ENCODE measurements at regions not wholly inside any gene's neighbourhood (a gene's known extent, or its start where the extent isn't known, plus 50 kb on each side); places are given as distances from the start of the nearest gene placed in this dataset.

DNA sequence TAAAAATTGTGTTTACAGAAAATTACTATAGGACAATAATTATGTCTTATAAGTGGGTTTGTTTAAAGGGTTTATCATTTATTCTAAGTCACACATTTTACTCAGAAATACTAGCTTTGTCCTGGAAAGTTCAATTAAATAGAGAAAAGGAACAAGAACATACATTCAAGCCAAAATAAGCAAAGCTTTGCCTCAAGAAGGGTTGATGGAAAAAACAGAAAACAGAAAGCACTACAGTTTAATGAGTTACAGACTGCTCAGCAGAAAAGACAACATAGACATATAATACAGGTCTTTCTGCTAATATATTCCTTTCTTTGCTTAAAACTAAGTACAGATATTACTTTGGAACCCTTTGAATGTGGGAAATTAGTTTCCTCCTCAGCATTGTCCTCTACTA is 703.0 kb upstream of the LRFN5 start:
- no peak for DNase-seq (ENCODE audit: low read depth)

DNA sequence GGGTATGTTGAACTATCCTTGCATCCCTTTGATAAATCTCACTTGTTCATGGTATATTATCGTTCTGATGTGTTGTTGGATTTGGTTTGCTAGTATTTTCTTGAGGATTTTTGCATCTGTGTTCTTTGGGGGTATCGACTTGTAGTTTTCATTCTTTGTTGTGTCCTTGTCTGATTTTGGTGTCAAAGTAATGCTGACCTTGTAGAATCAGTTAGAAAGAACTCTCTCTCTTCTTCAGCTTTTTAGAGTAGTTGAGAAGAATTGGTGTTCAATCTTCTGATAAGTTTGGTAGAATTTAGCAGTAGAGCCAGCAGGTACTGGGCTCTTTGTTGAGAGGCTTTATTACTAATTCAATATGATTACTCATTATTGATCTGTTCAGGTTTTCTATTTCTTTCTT is 707.2 kb upstream of the LRFN5 start:
- no peak for DNase-seq (ENCODE audit: low read depth)

DNA sequence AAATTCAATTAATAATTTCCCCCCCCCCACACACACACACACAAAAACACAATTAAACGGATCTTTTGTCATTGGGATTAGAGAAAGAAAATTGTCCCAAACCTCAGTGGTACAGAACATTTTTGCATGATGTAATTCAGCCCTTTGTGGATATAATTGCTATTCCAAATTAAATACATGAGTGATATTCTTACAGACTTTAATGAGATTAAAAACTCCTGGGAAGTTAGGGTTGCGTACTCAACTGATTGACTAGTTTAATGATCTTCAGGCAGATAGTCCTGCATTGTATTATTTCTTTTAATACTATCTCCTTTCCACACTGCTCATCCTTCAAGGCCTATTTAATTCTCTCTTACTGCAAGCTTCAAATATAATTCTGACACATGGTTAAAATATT is 711.8 kb upstream of the LRFN5 start:
- DNase-seq (ENCODE audit: low read depth) = no peak

DNA sequence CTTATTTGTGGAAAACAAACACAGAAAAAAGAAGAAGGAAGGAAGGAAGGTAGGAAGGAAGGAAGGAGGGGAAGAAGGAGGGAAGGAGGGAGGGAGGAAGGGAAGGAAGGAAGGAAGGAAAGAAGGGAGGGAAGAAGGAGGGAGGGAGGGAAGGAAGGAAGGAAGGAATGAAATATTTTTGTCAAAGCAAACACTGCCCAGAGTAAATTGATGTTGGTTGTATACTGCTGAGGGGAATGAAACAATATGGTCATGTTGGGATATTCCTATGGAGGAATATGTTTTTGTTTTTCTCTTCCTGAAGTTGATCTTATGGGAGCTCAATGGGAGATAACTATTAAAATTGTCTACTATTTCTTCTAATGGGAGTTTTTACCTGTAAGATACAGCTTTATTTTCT is 717.5 kb upstream of the LRFN5 start:
- DNase-seq (ENCODE audit: low read depth) = no peak

DNA sequence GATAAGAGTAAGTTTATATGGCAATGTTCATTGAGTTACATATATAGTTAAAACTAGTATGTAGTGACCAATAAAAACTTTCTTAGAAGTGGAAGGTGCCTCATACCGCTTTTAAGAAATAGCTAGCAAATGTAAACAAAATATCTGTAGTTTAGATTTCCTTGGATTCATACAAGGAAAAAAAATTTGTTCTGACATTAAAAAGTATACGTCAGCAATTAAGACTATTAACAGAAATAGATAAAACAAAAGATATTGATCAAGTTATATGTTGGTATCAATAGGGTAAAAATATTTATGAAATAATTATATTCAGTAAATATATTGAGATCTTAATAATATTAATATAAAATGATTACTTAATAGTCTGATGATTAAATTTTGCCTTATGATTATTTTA is 718.8 kb upstream of the LRFN5 start:
- DNase-seq (ENCODE audit: low read depth) = no peak

DNA sequence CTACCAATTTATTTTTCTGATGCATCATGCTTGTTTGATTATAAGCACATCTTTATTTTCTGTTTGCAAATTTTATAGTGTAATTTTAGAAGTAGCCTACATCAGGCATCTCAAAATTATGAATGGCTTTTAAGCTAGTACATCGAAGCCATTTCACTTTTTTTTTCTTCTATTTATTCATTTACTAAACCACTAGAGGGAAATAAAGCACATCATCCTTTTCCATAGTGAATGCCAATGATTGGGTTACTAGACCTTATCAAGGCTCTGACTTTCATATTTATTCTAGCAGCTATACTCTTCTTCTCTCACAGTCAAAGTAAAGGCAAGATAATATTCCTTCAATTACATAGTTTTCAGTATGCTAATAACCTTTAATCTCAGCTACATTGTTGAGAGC is 736.4 kb upstream of the LRFN5 start:
- DNase-seq (ENCODE audit: low read depth) = no peak

DNA sequence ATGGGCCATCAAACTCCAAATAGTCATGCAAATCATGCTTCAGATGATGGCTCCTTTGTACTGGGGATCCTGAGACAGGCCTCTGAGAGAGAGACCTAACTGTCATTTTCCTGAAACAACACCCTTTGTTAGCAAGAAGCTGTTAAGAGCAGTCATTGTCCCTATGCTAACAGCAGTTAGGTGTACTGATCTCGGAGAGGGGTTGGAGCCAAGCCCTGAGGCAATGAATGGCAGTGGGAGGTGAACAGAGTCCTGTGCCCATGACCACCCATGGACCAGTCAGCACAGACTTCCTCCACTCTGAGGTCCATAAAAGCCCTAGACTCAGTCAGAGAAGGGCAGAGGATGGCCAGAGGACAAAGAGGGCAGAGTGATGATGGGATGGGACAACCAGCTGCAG is 747.6 kb upstream of the LRFN5 start:
- DNase-seq (ENCODE audit: low read depth) = no peak

DNA sequence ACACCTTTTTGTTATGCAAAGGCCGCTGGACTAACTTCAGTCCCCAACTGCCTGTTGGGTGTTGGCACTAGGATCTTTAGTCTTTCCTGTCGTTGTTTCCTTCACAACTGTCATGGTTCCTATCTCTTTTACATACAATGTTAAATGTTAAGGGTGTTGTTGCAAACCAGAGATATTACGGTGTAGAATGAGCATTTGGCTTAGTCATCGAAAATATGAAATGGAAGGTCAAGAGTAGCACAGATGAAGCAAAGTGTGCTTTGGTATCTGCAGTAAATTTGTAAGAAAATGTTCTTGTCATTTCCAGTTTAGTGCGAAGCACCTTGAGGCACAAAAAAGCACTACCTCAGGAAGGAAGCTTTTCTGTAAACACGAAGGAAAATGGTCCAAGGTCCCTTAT is 751.3 kb upstream of the LRFN5 start:
- DNase-seq (ENCODE audit: low read depth) = no peak

DNA sequence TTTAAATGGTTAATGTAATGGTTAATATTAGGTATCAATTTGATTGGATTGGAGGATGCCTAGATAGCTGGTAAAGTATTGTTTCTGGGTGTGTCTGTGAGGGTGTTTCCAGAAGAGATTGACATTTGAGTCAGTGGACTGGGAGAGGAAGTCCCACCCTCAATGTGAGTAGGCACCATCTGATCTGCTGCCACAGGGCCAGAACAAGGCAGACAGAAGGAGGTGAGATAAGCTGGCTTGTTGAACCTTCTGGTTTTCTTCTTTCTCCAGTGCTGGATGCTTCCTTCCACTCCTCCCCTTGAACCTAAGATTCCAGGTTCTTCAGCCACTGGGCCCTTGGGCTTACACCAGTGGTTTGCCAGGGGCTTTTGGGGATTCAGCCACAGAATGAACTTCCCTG is 756.5 kb upstream of the LRFN5 start:
- DNase-seq (ENCODE audit: low read depth) = no peak

DNA sequence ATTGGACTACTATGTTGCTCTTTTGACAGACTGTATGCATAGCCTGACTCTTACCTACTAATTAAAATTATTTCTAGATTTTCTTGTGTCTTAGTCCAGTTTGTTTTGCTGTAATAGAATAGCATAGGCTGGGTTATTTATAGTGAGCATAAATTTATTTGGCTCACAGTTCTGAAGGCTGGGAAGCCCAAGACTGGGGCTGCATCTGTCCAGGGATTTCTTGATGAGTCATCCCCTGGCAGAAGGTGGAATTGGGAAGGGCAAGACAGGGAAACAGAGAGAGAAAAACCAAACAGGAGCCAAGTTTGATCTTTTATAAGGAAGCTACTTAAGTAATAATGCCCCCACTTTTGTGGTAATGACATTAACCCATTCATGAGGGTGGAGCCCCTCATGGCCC is 759.2 kb upstream of the LRFN5 start:
- no peak for DNase-seq (ENCODE audit: low read depth)

DNA sequence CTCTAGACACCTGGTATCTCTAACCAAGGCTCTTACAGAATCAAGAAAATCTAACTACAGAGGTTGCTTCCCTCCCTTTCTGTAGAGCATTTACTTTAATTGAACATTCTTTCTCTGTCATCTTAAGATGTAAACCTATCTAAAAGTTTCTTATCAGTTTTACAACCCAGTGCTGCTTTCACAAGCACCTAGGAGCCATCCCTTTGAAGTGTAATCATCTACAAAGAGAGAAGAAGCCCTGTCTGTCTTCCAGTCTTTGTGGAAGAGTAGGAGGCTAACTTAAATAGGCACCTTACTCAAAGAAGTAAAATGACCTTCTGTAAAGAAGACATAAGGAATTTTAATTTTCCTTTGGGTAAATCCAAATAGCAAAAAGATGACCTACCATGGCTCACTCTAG is 763.9 kb upstream of the LRFN5 start:
- DNase-seq (ENCODE audit: low read depth) = no peak

DNA sequence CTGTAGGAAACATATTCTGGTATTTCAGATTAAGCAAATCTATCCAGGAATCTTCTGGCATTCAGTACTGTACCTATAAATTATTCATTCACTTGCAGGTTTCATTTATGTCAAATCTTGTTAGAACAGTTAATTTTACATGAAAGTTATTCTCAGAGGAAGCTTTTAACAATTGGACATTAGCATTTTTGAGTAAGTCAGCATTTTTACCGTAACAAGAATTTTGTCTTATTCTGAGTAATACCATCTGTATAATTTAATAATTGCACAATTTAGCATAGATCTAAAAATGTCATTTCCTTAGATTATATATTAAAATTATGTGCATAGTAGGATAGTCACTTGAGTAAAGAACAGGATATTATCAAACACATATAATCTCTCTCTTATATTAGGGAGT is 764.8 kb upstream of the LRFN5 start:
- DNase-seq (ENCODE audit: low read depth) = no peak

DNA sequence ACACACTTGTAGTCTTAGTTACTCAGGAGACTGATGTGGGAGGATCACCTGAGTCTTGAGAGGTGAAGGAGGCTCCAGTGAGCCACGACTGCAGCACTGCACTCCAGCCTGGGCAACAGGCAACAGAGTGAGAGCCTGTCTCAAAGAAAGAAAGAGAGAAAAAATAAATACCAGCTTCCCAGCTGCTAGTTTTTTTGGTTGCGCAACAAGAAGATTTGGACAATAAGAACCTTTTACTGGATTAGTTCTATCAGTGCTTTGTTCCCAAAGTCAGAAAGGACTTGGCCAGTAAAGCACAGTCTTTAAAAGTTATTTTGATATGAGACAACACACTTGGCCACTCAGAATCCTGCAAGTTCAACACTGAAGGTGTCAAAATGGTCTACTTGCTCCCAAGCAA is 768.1 kb upstream of the LRFN5 start:
- DNase-seq (ENCODE audit: low read depth) = no peak

DNA sequence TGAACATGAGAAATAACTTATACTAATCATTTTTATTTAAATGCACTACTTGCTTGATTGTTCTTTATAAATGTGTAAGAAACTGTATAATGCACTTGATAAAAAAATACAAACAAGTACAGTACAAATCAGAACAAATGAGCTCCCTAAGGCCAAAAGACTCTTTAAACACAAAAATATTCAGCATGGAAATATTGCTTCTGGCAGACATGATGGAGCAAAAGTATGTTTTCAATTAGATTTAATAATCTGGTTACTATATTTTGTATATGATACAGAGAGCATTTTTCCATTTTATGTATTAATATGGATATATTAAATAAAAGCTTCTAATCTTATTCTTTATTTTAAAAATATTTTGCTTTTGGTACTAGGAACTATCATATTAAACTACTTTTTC is 800.2 kb upstream of the LRFN5 start:
- DNase-seq (ENCODE audit: low read depth) = no peak

DNA sequence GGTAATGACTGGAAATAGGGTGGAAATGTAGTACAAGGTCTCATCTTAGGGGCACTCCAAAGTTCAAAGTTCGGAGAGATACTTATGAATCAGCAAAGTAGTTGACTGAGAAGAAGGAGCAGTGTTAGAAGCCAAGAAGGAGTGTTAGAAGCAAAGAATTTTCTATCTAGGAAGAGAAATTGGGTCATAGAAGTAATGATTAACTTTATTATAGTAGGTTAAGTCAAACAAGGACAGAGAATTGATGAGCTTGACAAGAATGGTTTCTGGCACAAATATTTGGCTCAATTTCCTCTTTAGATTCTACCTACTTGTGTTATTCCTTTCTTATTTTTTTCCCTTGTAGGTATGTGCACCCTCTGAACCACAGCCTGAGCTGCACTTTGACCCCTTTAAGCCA is 810.5 kb upstream of the LRFN5 start:
- no peak for DNase-seq (ENCODE audit: low read depth)

DNA sequence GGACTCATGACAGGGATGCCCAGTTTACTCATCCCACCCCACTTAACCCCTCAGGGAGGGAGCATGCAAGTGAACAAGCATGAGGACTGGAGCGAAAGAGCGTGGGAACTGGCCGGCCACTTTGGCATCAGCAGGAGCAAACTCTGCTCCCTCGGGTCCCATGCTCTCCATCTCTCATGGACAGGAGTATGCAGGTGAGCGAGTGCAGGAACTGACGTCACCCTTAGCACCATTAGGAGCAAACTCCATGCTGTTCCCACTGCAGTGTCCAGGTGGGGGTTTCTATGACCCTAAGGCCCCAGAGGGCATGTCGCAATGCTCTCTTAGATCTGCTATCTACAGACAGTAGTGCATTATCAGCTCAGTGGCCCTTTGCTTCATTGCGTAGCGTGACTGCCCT is 821.8 kb upstream of the LRFN5 start:
- DNase-seq (ENCODE audit: low read depth) = no peak

DNA sequence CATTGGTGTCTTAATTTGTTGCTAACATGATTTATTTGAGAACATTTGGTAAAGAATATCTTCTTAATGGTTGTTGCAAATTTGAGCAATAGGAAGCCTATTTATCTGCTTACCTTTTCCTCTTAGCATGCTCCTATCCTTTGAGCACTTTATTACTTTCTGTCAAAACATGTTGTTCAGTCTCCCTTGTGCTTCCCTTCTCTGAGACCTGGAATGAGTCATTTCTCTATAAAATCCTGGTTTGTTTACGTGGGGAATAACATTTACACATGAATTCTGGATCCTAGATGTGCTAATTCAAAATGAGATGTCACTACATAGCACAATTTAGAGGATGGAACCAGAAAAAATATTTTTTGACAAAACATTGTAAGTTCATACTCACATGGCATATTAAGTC is 844.0 kb upstream of the LRFN5 start:
- DNase-seq (ENCODE audit: low read depth) = no peak

DNA sequence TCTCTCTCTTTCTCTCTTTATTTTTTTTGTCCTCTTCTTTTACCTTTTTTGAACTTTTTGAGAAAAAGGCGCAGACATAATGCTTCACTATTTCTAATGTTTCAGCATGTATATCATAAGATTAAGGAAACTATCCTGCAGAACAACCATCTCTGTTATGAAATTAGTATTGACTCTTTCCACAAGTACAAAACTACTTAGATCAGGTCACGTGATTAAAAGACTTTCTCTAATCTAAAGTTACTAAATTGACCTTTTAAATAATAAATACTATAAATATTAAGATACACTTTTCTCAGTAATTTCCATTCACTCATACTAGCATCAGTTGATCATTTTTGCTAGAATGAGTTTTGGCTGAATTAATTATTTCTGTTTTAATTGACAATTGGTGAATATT is 844.5 kb upstream of the LRFN5 start:
- DNase-seq (ENCODE audit: low read depth) = no peak

DNA sequence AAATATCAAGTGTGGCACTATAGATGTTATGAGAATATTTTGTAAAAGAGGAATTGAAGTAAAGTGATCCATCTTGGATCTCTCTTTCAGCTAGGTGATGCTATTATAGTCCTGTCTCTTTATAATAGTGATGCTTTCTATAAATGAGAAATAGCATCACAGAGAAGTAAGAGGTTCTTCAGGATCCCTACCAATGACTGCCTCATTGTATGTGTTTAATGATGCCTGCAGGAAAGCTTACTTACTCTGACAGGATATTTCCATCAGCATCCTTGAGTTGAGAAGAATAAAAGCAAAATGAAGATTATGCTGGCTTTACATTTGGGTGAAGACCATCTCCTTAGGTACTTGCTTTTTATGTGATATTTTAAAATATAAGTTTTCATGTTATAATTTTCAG is 846.0 kb upstream of the LRFN5 start:
- DNase-seq (ENCODE audit: low read depth) = no peak

DNA sequence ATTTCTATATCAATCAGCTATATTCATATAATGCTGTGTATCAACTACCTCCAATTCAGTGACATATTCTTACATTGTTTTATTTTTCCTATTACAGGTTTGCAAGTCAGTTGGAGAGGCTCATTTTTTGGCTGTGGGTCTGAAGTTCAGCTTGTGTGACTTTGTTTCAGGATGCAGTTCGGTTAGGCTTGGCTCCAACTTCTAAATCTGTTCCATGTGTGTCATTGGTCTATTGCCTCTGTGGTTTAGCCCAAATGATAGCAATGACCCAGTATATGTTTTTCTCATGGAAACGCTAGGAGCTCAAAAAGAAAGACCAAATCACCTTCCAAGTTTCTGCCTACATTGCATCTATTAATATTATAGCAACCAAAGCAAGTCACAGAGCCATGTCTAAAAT is 848.6 kb upstream of the LRFN5 start:
- no peak for DNase-seq (ENCODE audit: low read depth)

DNA sequence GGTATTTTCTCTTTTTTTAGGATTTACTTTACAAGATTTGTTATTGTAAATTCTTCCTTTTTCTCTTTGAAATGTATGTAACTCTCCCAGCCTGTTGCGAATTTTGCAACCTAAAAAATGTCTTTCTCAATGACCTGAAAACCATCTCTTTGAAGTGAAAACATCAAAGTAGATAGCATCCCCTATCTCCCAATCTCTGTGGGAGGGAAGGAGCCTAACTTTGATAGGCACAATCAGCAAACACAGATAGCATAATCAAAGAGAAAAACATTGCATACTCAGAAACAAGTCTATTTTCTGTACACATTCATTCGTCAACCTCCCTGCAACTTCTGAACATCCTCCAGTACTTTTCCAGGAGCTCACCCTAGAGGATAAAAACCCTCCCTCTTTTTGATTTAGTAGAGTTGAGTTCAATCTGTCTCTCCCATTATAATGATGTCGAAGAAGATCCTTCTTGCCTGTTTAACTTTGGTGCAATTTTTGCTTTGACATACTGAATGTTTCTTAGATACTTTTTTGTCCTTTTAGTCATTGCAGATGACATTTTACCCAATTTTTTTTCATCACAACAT is 849.2 kb upstream of the LRFN5 start:
- DNase-seq (ENCODE audit: low read depth) = no peak

DNA sequence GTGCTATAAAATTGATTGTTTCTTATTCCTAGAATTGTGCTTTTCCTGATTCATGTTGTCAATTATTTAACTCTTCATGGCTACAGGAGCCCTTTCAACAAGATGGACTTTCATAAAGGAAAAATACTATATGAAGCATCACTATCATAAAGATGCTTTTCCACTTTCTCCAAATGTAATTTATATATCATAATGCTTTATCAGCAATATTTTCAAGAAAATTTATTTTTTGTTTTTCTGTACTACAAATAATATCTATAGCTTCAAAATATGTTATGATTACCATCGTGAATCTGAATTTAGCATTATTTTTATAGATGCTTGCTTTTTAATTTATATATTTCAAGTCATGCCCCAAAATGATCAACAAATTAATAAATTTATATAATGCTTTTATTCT is 873.5 kb upstream of the LRFN5 start:
- no peak for DNase-seq (ENCODE audit: low read depth)

DNA sequence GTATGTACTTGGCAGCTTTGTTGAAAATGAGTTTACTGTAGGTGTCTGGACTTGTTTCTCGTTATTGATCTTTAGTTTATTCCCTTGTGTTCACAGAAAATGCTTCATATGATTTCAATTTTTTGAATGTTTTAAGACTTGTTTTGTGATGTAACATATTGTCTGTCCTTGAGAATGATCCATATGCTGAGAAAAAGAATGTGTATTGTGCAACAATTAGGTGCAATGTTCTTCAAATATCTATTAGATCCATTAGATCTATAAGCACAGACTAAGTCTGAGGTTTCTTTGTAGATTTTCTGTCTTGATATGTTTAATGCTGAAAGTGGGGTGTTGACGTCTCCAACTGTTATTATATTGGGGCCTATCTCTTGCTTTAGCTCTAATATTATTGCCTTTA is 879.6 kb upstream of the LRFN5 start:
- DNase-seq (ENCODE audit: low read depth) = no peak

DNA sequence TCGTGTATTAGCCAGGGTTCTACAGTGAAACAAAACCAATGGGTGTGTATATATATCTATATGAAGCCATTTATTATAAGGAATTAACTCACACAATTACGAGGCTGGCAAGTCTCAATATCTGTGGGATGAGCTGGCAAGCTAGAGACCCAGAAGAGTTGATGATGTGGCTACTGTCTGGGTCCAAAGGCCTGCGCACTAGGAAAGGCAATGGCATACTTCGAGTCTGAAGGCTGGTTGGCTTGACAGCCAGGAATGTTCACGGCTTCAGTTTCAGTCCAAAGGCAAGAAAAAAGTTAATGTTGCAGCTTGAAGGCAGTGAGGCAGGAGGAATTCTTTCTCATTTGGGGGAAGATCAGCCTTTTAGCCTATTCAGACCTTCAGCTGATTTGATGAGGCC is 893.3 kb upstream of the LRFN5 start:
- no peak for DNase-seq (ENCODE audit: low read depth)

DNA sequence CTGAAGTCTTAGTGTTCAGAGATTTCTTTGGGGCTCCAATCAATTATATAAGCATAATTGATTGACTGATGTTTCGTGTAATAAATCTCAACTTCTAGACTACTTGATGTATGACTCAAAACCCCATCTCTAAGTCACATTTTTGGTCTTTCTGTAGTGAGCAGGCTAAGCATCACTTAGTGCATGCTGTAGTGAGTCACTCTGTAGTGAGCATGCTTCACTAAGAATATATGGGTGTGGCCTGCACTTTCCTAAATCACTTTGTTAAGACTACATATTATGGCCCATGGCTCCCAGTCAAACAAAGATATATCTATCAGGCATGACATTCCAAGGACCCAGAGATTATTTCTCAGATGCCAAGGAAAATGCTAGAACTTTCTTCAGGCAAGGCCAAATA is 909.4 kb upstream of the LRFN5 start:
- DNase-seq (ENCODE audit: low read depth) = no peak

Data from fibroblast of the conjunctiva (primary cell).